NCI-H2227 (cell line): ENCODE measurements at regions not wholly inside any gene's neighbourhood (a gene's known extent, or its start where the extent isn't known, plus 50 kb on each side); places are given as distances from the start of the nearest gene placed in this dataset.
A peak's percentile ranks its signal among the peaks of the same experiment; 100 is the strongest.

Source experiments
- DNase-seq: peaks from one replicate; lab custom pipeline; 2025; ENCODE audit not compliant: unreplicated experiment; lab: John Stamatoyannopoulos, UW

GRCh38 chr15:70493376-70493775 lies 270.0 kb downstream of the UACA start:
- no peak for DNase-seq

- DNase-seq, result no peak
Observed at GRCh38 chr15:70492240-70493177, 270.8 kb downstream of the UACA start.

GRCh38 chr15:70491641-70492040 lies 271.7 kb downstream of the UACA start:
- no peak for DNase-seq

- DNase-seq, result no peak
Observed at GRCh38 chr15:70491201-70491621, 272.1 kb downstream of the UACA start.

GRCh38 chr15:70490838-70491155 lies 272.6 kb downstream of the UACA start:
- DNase-seq, result no peak

GRCh38 chr15:70490148-70490837 lies 273.1 kb downstream of the UACA start:
- no peak for DNase-seq

- DNase-seq, result no peak
Observed at GRCh38 chr15:70488941-70489848, 274.2 kb downstream of the UACA start.

- peak; percentile 58 for DNase-seq
Observed at GRCh38 chr15:70488002-70488605, 275.3 kb downstream of the UACA start.

- no peak for DNase-seq
Observed at GRCh38 chr15:70487387-70487740, 276.0 kb downstream of the UACA start.

- no peak for DNase-seq
Observed at GRCh38 chr15:70486451-70487386, 276.6 kb downstream of the UACA start.

- DNase-seq, result no peak
Observed at GRCh38 chr15:70486012-70486411, 277.3 kb downstream of the UACA start.

- DNase-seq, result no peak
Observed at GRCh38 chr15:70484993-70485392, 278.4 kb downstream of the UACA start.

- no peak for DNase-seq
Observed at GRCh38 chr15:70483513-70483912, 279.8 kb downstream of the UACA start.

- no peak for DNase-seq
Observed at GRCh38 chr15:70480196-70480856, 283.0 kb downstream of the UACA start.

- no peak for DNase-seq
Observed at GRCh38 chr15:70479785-70480184, 283.6 kb downstream of the UACA start.

GRCh38 chr15:70479056-70479455 lies 284.3 kb downstream of the UACA start:
- no peak for DNase-seq

- peak; percentile 8 for DNase-seq
Observed at GRCh38 chr15:70478251-70478990, 284.9 kb downstream of the UACA start.

GRCh38 chr15:70477750-70478250 lies 285.6 kb downstream of the UACA start:
- DNase-seq, result no peak
